ENCODE measurements at regions not wholly inside any gene's neighbourhood (a gene's known extent, or its start where the extent isn't known, plus 50 kb on each side); places are given as distances from the start of the nearest gene placed in this dataset.

- Mint-ChIP-seq H3K9me3 (no peaks in the 10 kb centered on the region), H3K4me3 (no peak overlapping the region), H3K4me1 (no peaks in the 10 kb centered on the region), H3K27ac (no peak overlapping the region), H3K36me3 (no peaks in the 10 kb centered on the region), H3K27me3 (peaks cover 6 to 36% (median 18%) of the 10 kb centered on the region in 3 donors)
- no peak for DNase-seq
- ATAC-seq (ENCODE audit: low read depth in 2 of 2): no peak
Observed at GRCh38 chr2:129431881-129432280, 547.6 kb upstream of the RAB6C start.

- Mint-ChIP-seq H3K27me3 (peaks cover 0 to 11% (median 3%) of the 10 kb centered on the region in 3 donors), H3K9me3 (no peaks in the 10 kb centered on the region), H3K4me1 (peaks cover 0 to 3% (median 0%) of the 10 kb centered on the region in 3 donors), H3K4me3 (no peak overlapping the region), H3K27ac (no peak overlapping the region), H3K36me3 (no peaks in the 10 kb centered on the region)
- ATAC-seq (ENCODE audit: low read depth in 2 of 2): no peak
- no peak for DNase-seq
Observed at GRCh38 chr2:129436809-129437208, 542.7 kb upstream of the RAB6C start.

DNA sequence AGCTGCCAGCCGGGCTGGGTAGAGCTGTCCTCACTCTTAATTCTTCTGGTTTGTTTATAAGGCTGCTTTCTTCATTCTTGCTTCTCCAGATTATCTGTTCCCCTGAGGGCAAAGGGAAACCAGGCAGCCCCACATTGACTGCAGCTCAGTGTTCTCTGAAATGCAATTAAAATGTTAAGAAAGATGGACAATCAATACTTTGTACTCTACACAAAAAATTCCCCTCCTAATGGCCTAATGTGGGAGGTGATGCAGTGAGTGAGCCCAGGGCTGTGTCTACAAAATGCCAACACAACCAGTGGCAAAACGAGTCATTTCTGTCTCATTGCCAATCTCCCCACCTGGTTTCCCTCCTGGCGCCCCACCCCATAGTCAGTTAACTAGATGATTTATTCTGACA is 541.7 kb upstream of the RAB6C start:
- H3K4me1 Mint-ChIP-seq: peaks cover 0 to 3% (median 0%) of the 10 kb centered on the region in 3 donors
- ATAC-seq (ENCODE audit: low read depth in 2 of 2) (no peak), DNase-seq (no peak)
- no peak overlapping the region for H3K4me3 Mint-ChIP-seq
- H3K27ac Mint-ChIP-seq: no peak overlapping the region
- H3K9me3 Mint-ChIP-seq: no peaks in the 10 kb centered on the region
- peaks cover 0 to 11% (median 0%) of the 10 kb centered on the region in 3 donors for H3K27me3 Mint-ChIP-seq
- H3K36me3 Mint-ChIP-seq: no peaks in the 10 kb centered on the region

GRCh38 chr2:129438501-129439057 is 540.9 kb upstream of the RAB6C start:
- ATAC-seq (ENCODE audit: low read depth in 2 of 2) (no peak), DNase-seq (no peak)
- no peaks in the 10 kb centered on the region for H3K36me3 Mint-ChIP-seq
- peak overlapping the region in 1 of 8 donors; percentile 77 for H3K4me3 Mint-ChIP-seq
- no peak overlapping the region for H3K27ac Mint-ChIP-seq
- peaks cover 3 to 16% (median 5%) of the 10 kb centered on the region in 3 donors for H3K27me3 Mint-ChIP-seq
- H3K9me3 Mint-ChIP-seq: no peaks in the 10 kb centered on the region
- peaks cover 0 to 3% (median 0%) of the 10 kb centered on the region in 3 donors for H3K4me1 Mint-ChIP-seq

- Mint-ChIP-seq H3K4me3 (peak overlapping the region in 1 of 8 donors; percentile 53), H3K27me3 (peaks cover 10 to 21% (median 16%) of the 10 kb centered on the region in 3 donors), H3K36me3 (peaks cover 0 to 1% of the 10 kb centered on the region in 2 donors), H3K27ac (no peak overlapping the region), H3K4me1 (peaks cover 0 to 3% (median 0%) of the 10 kb centered on the region in 3 donors), H3K9me3 (peaks cover 0 to 1% (median 0%) of the 10 kb centered on the region in 7 donors)
- DNase-seq: no peak
- no peak for ATAC-seq (ENCODE audit: low read depth in 2 of 2)
Observed at GRCh38 chr2:129439406-129440302, 539.8 kb upstream of the RAB6C start.

DNA sequence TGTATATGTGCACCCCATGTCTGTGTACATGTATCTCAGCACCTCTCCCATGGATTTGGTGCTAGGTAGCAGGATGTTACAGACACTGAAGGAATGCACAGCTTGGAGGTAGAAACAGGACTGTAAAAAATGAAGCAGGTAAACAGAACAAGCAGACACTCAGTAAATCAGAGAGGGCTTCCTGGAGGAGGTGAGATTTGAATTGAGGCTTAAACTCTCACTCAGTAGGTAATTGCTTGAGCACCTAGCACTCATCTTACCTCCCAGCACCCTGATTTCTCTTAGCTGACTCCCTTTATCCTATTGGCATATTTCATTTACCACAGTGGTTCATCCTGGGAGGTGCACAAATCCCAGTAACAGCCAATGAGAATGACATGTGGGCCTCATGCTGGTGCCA is 537.9 kb upstream of the RAB6C start:
- Mint-ChIP-seq H3K4me1 (peaks cover 0 to 3% (median 0%) of the 10 kb centered on the region in 3 donors), H3K4me3 (no peak overlapping the region), H3K9me3 (peaks cover 0 to 3% (median 0%) of the 10 kb centered on the region in 7 donors), H3K36me3 (peaks cover 0 to 4% of the 10 kb centered on the region in 2 donors), H3K27ac (no peak overlapping the region), H3K27me3 (peaks cover 16 to 25% (median 21%) of the 10 kb centered on the region in 3 donors)
- DNase-seq (no peak), ATAC-seq (ENCODE audit: low read depth in 2 of 2) (no peak)

- H3K27me3 Mint-ChIP-seq: peaks cover 21 to 31% (median 27%) of the 10 kb centered on the region in 3 donors
- peaks cover 0 to 4% of the 10 kb centered on the region in 2 donors for H3K36me3 Mint-ChIP-seq
Observed at GRCh38 chr2:129443235-129443864, 536.1 kb upstream of the RAB6C start.

GRCh38 chr2:129443865-129444739 is 535.4 kb upstream of the RAB6C start:
- Mint-ChIP-seq H3K4me3 (no peak overlapping the region), H3K9me3 (peaks cover 0 to 3% (median 0%) of the 10 kb centered on the region in 7 donors), H3K36me3 (peaks cover 0 to 4% of the 10 kb centered on the region in 2 donors), H3K27ac (peak overlapping the region in 1 of 6 donors; percentile 77), H3K4me1 (no peaks in the 10 kb centered on the region), H3K27me3 (peaks cover 21 to 28% (median 27%) of the 10 kb centered on the region in 3 donors)
- DNase-seq (no peak), ATAC-seq (ENCODE audit: low read depth in 2 of 2) (no peak)

More at GRCh38 chr2:129443235-129443864, 536.1 kb upstream of the RAB6C start:
- H3K27ac Mint-ChIP-seq: no peak overlapping the region
- H3K9me3 Mint-ChIP-seq: peaks cover 0 to 3% (median 0%) of the 10 kb centered on the region in 7 donors
- ATAC-seq (ENCODE audit: low read depth in 2 of 2) (no peak), DNase-seq (no peak)
- H3K4me3 Mint-ChIP-seq: no peak overlapping the region
- H3K4me1 Mint-ChIP-seq: peaks cover 0 to 3% (median 0%) of the 10 kb centered on the region in 3 donors

DNA sequence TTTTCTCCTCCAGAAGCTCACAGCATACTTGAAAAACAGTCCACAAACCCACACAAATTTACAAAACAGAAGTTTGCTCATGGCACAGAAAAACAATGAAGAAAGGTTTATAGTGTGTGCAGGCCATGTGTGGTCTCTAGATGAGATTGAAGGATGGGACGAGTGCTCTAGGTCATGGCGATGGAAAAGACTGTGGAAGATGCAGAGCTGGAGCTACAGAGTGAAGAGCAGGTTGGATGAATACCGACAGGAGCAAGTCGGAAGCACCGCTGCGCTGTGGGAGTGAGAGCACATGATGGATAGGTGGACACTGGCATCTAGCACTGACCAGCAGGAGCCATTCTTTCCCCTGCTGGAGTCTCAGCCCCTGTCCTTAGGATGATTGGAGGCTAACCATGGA is 534.7 kb upstream of the RAB6C start:
- no peak for DNase-seq
- peaks cover 0 to 4% of the 10 kb centered on the region in 2 donors for H3K36me3 Mint-ChIP-seq

GRCh38 chr2:129456691-129457090 is 522.8 kb upstream of the RAB6C start:
- Mint-ChIP-seq H3K9me3 (peaks cover 0 to 4% (median 0%) of the 10 kb centered on the region in 7 donors), H3K27me3 (peaks cover 4 to 9% (median 6%) of the 10 kb centered on the region in 3 donors), H3K4me1 (no peaks in the 10 kb centered on the region), H3K36me3 (no peaks in the 10 kb centered on the region), H3K27ac (no peak overlapping the region), H3K4me3 (no peak overlapping the region)
- DNase-seq (no peak), ATAC-seq (ENCODE audit: low read depth in 2 of 2) (no peak)

More for the DNA sequence above, 534.7 kb upstream of the RAB6C start:
- Mint-ChIP-seq H3K27me3 (peaks cover 21 to 27% (median 26%) of the 10 kb centered on the region in 3 donors), H3K27ac (no peak overlapping the region), H3K4me1 (no peaks in the 10 kb centered on the region), H3K9me3 (peaks cover 0 to 3% (median 0%) of the 10 kb centered on the region in 7 donors), H3K4me3 (no peak overlapping the region)
- ATAC-seq (ENCODE audit: low read depth in 2 of 2): no peak

GRCh38 chr2:129457277-129457818 is 522.1 kb upstream of the RAB6C start:
- Mint-ChIP-seq H3K9me3 (peaks cover 0 to 4% (median 0%) of the 10 kb centered on the region in 7 donors), H3K4me3 (no peak overlapping the region), H3K4me1 (no peaks in the 10 kb centered on the region), H3K27ac (no peak overlapping the region), H3K27me3 (peaks cover 4 to 9% (median 6%) of the 10 kb centered on the region in 3 donors), H3K36me3 (no peaks in the 10 kb centered on the region)
- no peak for DNase-seq
- ATAC-seq (ENCODE audit: low read depth in 2 of 2): no peak

GRCh38 chr2:129458006-129458405 is 521.5 kb upstream of the RAB6C start:
- DNase-seq (no peak), ATAC-seq (ENCODE audit: low read depth in 2 of 2) (no peak)
- no peak overlapping the region for H3K4me3 Mint-ChIP-seq
- peaks cover 2 to 4% (median 4%) of the 10 kb centered on the region in 3 donors for H3K27me3 Mint-ChIP-seq
- H3K27ac Mint-ChIP-seq: no peak overlapping the region
- peaks cover 0 to under 1% (median 0%) of the 10 kb centered on the region in 7 donors for H3K9me3 Mint-ChIP-seq
- no peaks in the 10 kb centered on the region for H3K4me1 Mint-ChIP-seq
- no peaks in the 10 kb centered on the region for H3K36me3 Mint-ChIP-seq
